NCI-H2107 treated with DMSO at 0.1 percent for 48 hours (cell line): ENCODE measurements at regions not wholly inside any gene's neighbourhood (a gene's known extent, or its start where the extent isn't known, plus 50 kb on each side); places are given as distances from the start of the nearest gene placed in this dataset.
"Not testable (repeated sequence)": the region's sequence is repeated elsewhere in the genome, so short reads cannot be mapped to it uniquely, and the experiment has no call there.

Experiments
- DNase-seq: peaks from one replicate; lab custom pipeline; 2025; ENCODE audit not compliant: unreplicated experiment; lab: John Stamatoyannopoulos, UW

- no peak for DNase-seq
Observed at GRCh38 chr7:32658034-32658433, 162.7 kb downstream of the AVL9 start.

- not testable (repeated sequence) for DNase-seq
Observed at GRCh38 chr7:32654549-32654948, 159.3 kb downstream of the AVL9 start.

- DNase-seq = not testable (repeated sequence)
Observed at GRCh38 chr7:32650356-32650755, 155.1 kb downstream of the AVL9 start.

GRCh38 chr7:32648408-32649156 lies 153.3 kb downstream of the AVL9 start:
- no peak for DNase-seq

- not testable (repeated sequence) for DNase-seq
Observed at GRCh38 chr7:32645255-32645654, 150.0 kb downstream of the AVL9 start.

GRCh38 chr7:32643194-32643593 lies 147.9 kb downstream of the AVL9 start:
- DNase-seq = no peak

- no peak for DNase-seq
Observed at GRCh38 chr7:32639122-32639521, 143.8 kb downstream of the AVL9 start.

- DNase-seq = not testable (repeated sequence)
Observed at GRCh38 chr7:32638479-32639121, 143.3 kb downstream of the AVL9 start.
